ENCODE measurements at regions not wholly inside any gene's neighbourhood (a gene's known extent, or its start where the extent isn't known, plus 50 kb on each side); places are given as distances from the start of the nearest gene placed in this dataset.

- no peak for DNase-seq (ENCODE audit: extremely low spot score, unreplicated experiment)
- no peak for TF ChIP-seq CTCF (conservative IDR thresholded peaks at IDR 0.05)
- no peaks in the 10 kb centered on the region for H3K36me3 Mint-ChIP-seq
- H3K4me3 Mint-ChIP-seq, result peak overlapping the region; percentile 79
- H3K27ac Mint-ChIP-seq, result peak overlapping the region; percentile 96
- H3K27me3 Mint-ChIP-seq, result no peaks in the 10 kb centered on the region
- peaks cover 65% of the 10 kb centered on the region for H3K4me1 Mint-ChIP-seq (ENCODE audit: unreplicated experiment)
- H3K9me3 Mint-ChIP-seq, result no peaks in the 10 kb centered on the region
Observed at GRCh38 chr4:123555807-123556273, 159.2 kb downstream of the SPRY1 start.

GRCh38 chr4:123556526-123556925 is 159.9 kb downstream of the SPRY1 start:
- H3K27ac Mint-ChIP-seq, result peak overlapping the region; percentile 96
- H3K27me3 Mint-ChIP-seq, result no peaks in the 10 kb centered on the region
- H3K4me1 Mint-ChIP-seq (ENCODE audit: unreplicated experiment), result peaks cover 65% of the 10 kb centered on the region
- H3K36me3 Mint-ChIP-seq, result no peaks in the 10 kb centered on the region
- no peak for DNase-seq (ENCODE audit: extremely low spot score, unreplicated experiment)
- H3K9me3 Mint-ChIP-seq, result no peaks in the 10 kb centered on the region
- peak overlapping the region; percentile 79 for H3K4me3 Mint-ChIP-seq
- TF ChIP-seq CTCF (conservative IDR thresholded peaks at IDR 0.05), result no peak

GRCh38 chr4:123557857-123558536 is 161.4 kb downstream of the SPRY1 start:
- Mint-ChIP-seq H3K4me3 (no peak overlapping the region), H3K4me1 (ENCODE audit: unreplicated experiment) (peaks cover 65% of the 10 kb centered on the region), H3K27me3 (no peaks in the 10 kb centered on the region), H3K36me3 (no peaks in the 10 kb centered on the region), H3K9me3 (no peaks in the 10 kb centered on the region), H3K27ac (no peak overlapping the region)
- no peak for DNase-seq (ENCODE audit: extremely low spot score, unreplicated experiment)
- no peak for TF ChIP-seq CTCF (conservative IDR thresholded peaks at IDR 0.05)

- H3K27ac Mint-ChIP-seq, result no peak overlapping the region
Observed at GRCh38 chr4:123558865-123559264, 162.3 kb downstream of the SPRY1 start.

GRCh38 chr4:123559955-123560871 is 163.6 kb downstream of the SPRY1 start:
- no peak overlapping the region for H3K4me3 Mint-ChIP-seq
- H3K27me3 Mint-ChIP-seq, result no peaks in the 10 kb centered on the region
- no peak for DNase-seq (ENCODE audit: extremely low spot score, unreplicated experiment)
- no peak overlapping the region for H3K27ac Mint-ChIP-seq
- no peaks in the 10 kb centered on the region for H3K36me3 Mint-ChIP-seq
- peaks cover 48% of the 10 kb centered on the region for H3K4me1 Mint-ChIP-seq (ENCODE audit: unreplicated experiment)
- peaks cover 3% of the 10 kb centered on the region for H3K9me3 Mint-ChIP-seq
- no peak for TF ChIP-seq CTCF (conservative IDR thresholded peaks at IDR 0.05)

More at GRCh38 chr4:123558865-123559264, 162.3 kb downstream of the SPRY1 start:
- Mint-ChIP-seq H3K9me3 (no peaks in the 10 kb centered on the region), H3K36me3 (no peaks in the 10 kb centered on the region), H3K27me3 (no peaks in the 10 kb centered on the region), H3K4me3 (no peak overlapping the region), H3K4me1 (ENCODE audit: unreplicated experiment) (peaks cover 57% of the 10 kb centered on the region)
- TF ChIP-seq CTCF (conservative IDR thresholded peaks at IDR 0.05), result no peak
- no peak for DNase-seq (ENCODE audit: extremely low spot score, unreplicated experiment)
